HEK293 (cell line): ENCODE measurements at regions not wholly inside any gene's neighbourhood (a gene's known extent, or its start where the extent isn't known, plus 50 kb on each side); places are given as distances from the start of the nearest gene placed in this dataset.

Experiments
- CTCF ChIP-seq: fragments of 450-650 bp; formaldehyde crosslinking; IDR thresholded peaks from 2 replicates; pipeline ENCODE4 v1.5.1; 2016; ENCODE audit warnings: missing biosample characterization, missing genetic modification characterization
- PRDM1 ChIP-seq: fragments of 450-650 bp; formaldehyde crosslinking; IDR thresholded peaks from 2 replicates; pipeline ENCODE4; 2016; ENCODE audit warnings: missing biosample characterization, missing genetic modification characterization
- REST ChIP-seq: fragments of 450-650 bp; formaldehyde crosslinking; IDR thresholded peaks from 2 replicates; pipeline ENCODE4 v1.5.1; 2016; ENCODE audit warnings: missing biosample characterization, missing genetic modification characterization
- ZBTB8A ChIP-seq: fragments of 450-650 bp; formaldehyde crosslinking; IDR thresholded peaks from 2 replicates; pipeline ENCODE4 v1.5.1; 2016; ENCODE audit warnings: missing biosample characterization, missing genetic modification characterization
- ZNF10 ChIP-seq: fragments of 450-650 bp; formaldehyde crosslinking; IDR thresholded peaks from 2 replicates; pipeline ENCODE4 v1.5.1; 2017; ENCODE audit warnings: missing biosample characterization, missing genetic modification characterization
- ZNF274 ChIP-seq, 2 experiments: fragments of 200-500 bp in 1 of 2; fragments of 450-650 bp in 1 of 2; sonication (Bioruptor generic) in 1 of 2; formaldehyde crosslinking in 1 of 2; IDR thresholded peaks; 2 replicates each; pipeline versions ENCODE4 v1.5.1 to v1.6.1; 2014 to 2016; ENCODE audit warnings: borderline replicate concordance in 1 of 2, inconsistent platforms in 1 of 2, low read length in 1 of 2, missing biosample characterization in 1 of 2, missing genetic modification characterization in 1 of 2
- ZNF350 ChIP-seq: fragments of 450-650 bp; formaldehyde crosslinking; IDR thresholded peaks from 2 replicates; pipeline ENCODE4 v1.5.0; 2017; ENCODE audit warnings: missing biosample characterization, mild to moderate bottlenecking, missing genetic modification characterization
- ZNF549 ChIP-seq: fragments of 450-650 bp; IDR thresholded peaks from 2 replicates; pipeline ENCODE4 v1.5.1; 2018; ENCODE audit warnings: missing biosample characterization, missing genetic modification characterization, mild to moderate bottlenecking, inconsistent platforms, moderate library complexity
- ZNF560 ChIP-seq: fragments of 450-650 bp; formaldehyde crosslinking; IDR thresholded peaks from 2 replicates; pipeline ENCODE4 v1.5.1; 2017; ENCODE audit warnings: missing biosample characterization, missing genetic modification characterization, borderline replicate concordance
- ZSCAN5A ChIP-seq: fragments of 450-650 bp; formaldehyde crosslinking; IDR thresholded peaks from 2 replicates; pipeline ENCODE4 v1.5.1; 2016; ENCODE audit warnings: missing biosample characterization, missing genetic modification characterization

- TF ChIP-seq CTCF (tag by site-specific recombination) (no peak), ZSCAN5A (tag by site-specific recombination) (no peak), REST (tag by site-specific recombination) (no peak), ZNF549 (tag by site-specific recombination) (no peak), ZNF560 (tag by site-specific recombination) (no peak), ZNF10 (tag by site-specific recombination) (no peak), ZBTB8A (tag by site-specific recombination) (no peak), ZNF274 (IDR thresholded peaks at IDR 0.05; ENCODE audit: low read length) (no peak), ZNF274 (tag by site-specific recombination; IDR thresholded peaks at IDR 0.05; ENCODE audit: borderline replicate concordance) (no peak), ZNF350 (tag by site-specific recombination) (no peak), PRDM1 (tag by site-specific recombination) (no peak)
These were observed 252.6 kb upstream of the HAND2 start for GRCh38 chr4:173782660-173783059.
